ENCODE measurements at regions not wholly inside any gene's neighbourhood (a gene's known extent, or its start where the extent isn't known, plus 50 kb on each side); places are given as distances from the start of the nearest gene placed in this dataset.

- H3K4me1 ChIP-seq (ENCODE audit: insufficient read depth): no peaks in the 10 kb centered on the region
- no peaks in the 10 kb centered on the region for H3K79me2 ChIP-seq
- no peak overlapping the region for H3K27ac ChIP-seq
- H3K27me3 ChIP-seq: no peaks in the 10 kb centered on the region
- DNase-seq (ENCODE audit: low spot score): no peak
- H3K9me3 ChIP-seq (ENCODE audit: low read depth): no peaks in the 10 kb centered on the region
- 88% methylated on average over 4 of the region's 4 CpGs for WGBS (ENCODE audit: low lambda C conversion rate, missing lambda C conversion rate)
- no peaks in the 10 kb centered on the region for H4K20me1 ChIP-seq (ENCODE audit: insufficient read depth, poor library complexity, severe bottlenecking)
- no peak overlapping the region for H2AFZ ChIP-seq
- no peak overlapping the region for H3K4me3 ChIP-seq
- no peak for TF ChIP-seq CTCF (IDR thresholded peaks at IDR 0.05; ENCODE audit: poor library complexity)
- no peak for TF ChIP-seq EZH2 (IDR thresholded peaks at IDR 0.05; ENCODE audit: borderline replicate concordance)
- no peak for TF ChIP-seq EZH2phosphoT487 (IDR thresholded peaks at IDR 0.05; ENCODE audit: low read depth, severe bottlenecking, unreplicated experiment)
- H3K9me2 ChIP-seq (replicated peaks; ENCODE audit: insufficient read depth): no peaks in the 10 kb centered on the region
- no peaks in the 10 kb centered on the region for H3K36me3 ChIP-seq (replicated peaks; ENCODE audit: insufficient read depth, low read depth)
- no peak overlapping the region for H3K4me2 ChIP-seq
These were observed 1043.6 kb upstream of the WWC1 start for GRCh38 chr5:167247816-167248215.

GRCh38 chr5:167248257-167248656, 1043.2 kb upstream of the WWC1 start:
- H2AFZ ChIP-seq: no peak overlapping the region

GRCh38 chr5:167250996-167251395, 1040.4 kb upstream of the WWC1 start:
- TF ChIP-seq EZH2 (IDR thresholded peaks at IDR 0.05; ENCODE audit: borderline replicate concordance) (no peak), EZH2phosphoT487 (IDR thresholded peaks at IDR 0.05; ENCODE audit: low read depth, severe bottlenecking, unreplicated experiment) (no peak)
- 51% methylated on average over 4 of the region's 4 CpGs for WGBS (ENCODE audit: low lambda C conversion rate, missing lambda C conversion rate)
- Histone ChIP-seq H3K4me1 (ENCODE audit: insufficient read depth) (no peaks in the 10 kb centered on the region), H3K9me3 (ENCODE audit: low read depth) (no peaks in the 10 kb centered on the region), H4K20me1 (ENCODE audit: insufficient read depth, poor library complexity, severe bottlenecking) (no peaks in the 10 kb centered on the region), H3K4me3 (no peak overlapping the region), H3K9me2 (replicated peaks; ENCODE audit: insufficient read depth) (no peaks in the 10 kb centered on the region), H3K36me3 (replicated peaks; ENCODE audit: insufficient read depth, low read depth) (no peaks in the 10 kb centered on the region), H3K79me2 (no peaks in the 10 kb centered on the region), H2AFZ (no peak overlapping the region), H3K27ac (no peak overlapping the region), H3K4me2 (no peak overlapping the region), H3K27me3 (no peaks in the 10 kb centered on the region)
- DNase-seq (ENCODE audit: low spot score): no peak

More at GRCh38 chr5:167248257-167248656, 1043.2 kb upstream of the WWC1 start:
- H3K4me3 ChIP-seq: no peak overlapping the region
- H3K4me2 ChIP-seq: no peak overlapping the region
- no peak overlapping the region for H3K27ac ChIP-seq
- DNase-seq (ENCODE audit: low spot score): no peak
- WGBS (ENCODE audit: low lambda C conversion rate, missing lambda C conversion rate): 90% methylated on average over 11 of the region's 11 CpGs
- H3K79me2 ChIP-seq: no peaks in the 10 kb centered on the region
- H3K9me3 ChIP-seq (ENCODE audit: low read depth): no peaks in the 10 kb centered on the region
- no peaks in the 10 kb centered on the region for H3K9me2 ChIP-seq (replicated peaks; ENCODE audit: insufficient read depth)
- TF ChIP-seq EZH2 (IDR thresholded peaks at IDR 0.05; ENCODE audit: borderline replicate concordance): no peak
- TF ChIP-seq EZH2phosphoT487 (IDR thresholded peaks at IDR 0.05; ENCODE audit: low read depth, severe bottlenecking, unreplicated experiment): no peak
- TF ChIP-seq CTCF (IDR thresholded peaks at IDR 0.05; ENCODE audit: poor library complexity): no peak
- no peaks in the 10 kb centered on the region for H4K20me1 ChIP-seq (ENCODE audit: insufficient read depth, poor library complexity, severe bottlenecking)
- no peaks in the 10 kb centered on the region for H3K36me3 ChIP-seq (replicated peaks; ENCODE audit: insufficient read depth, low read depth)
- no peaks in the 10 kb centered on the region for H3K27me3 ChIP-seq
- no peaks in the 10 kb centered on the region for H3K4me1 ChIP-seq (ENCODE audit: insufficient read depth)

- WGBS (ENCODE audit: low lambda C conversion rate, missing lambda C conversion rate): 95% methylated on average over 3 of the region's 3 CpGs
These were observed 1037.3 kb upstream of the WWC1 start for GRCh38 chr5:167254132-167254531.

More at GRCh38 chr5:167254132-167254531, 1037.3 kb upstream of the WWC1 start:
- Histone ChIP-seq H3K9me2 (replicated peaks; ENCODE audit: insufficient read depth) (no peaks in the 10 kb centered on the region), H3K9me3 (ENCODE audit: low read depth) (no peaks in the 10 kb centered on the region), H4K20me1 (ENCODE audit: insufficient read depth, poor library complexity, severe bottlenecking) (no peaks in the 10 kb centered on the region), H3K79me2 (no peaks in the 10 kb centered on the region), H3K4me3 (no peak overlapping the region), H3K4me1 (ENCODE audit: insufficient read depth) (no peaks in the 10 kb centered on the region), H3K27ac (no peak overlapping the region), H2AFZ (no peak overlapping the region), H3K36me3 (replicated peaks; ENCODE audit: insufficient read depth, low read depth) (no peaks in the 10 kb centered on the region), H3K4me2 (no peak overlapping the region), H3K27me3 (no peaks in the 10 kb centered on the region)
- no peak for TF ChIP-seq EZH2 (IDR thresholded peaks at IDR 0.05; ENCODE audit: borderline replicate concordance)
- no peak for TF ChIP-seq CTCF (IDR thresholded peaks at IDR 0.05; ENCODE audit: poor library complexity)
- no peak for TF ChIP-seq EZH2phosphoT487 (IDR thresholded peaks at IDR 0.05; ENCODE audit: low read depth, severe bottlenecking, unreplicated experiment)
- DNase-seq (ENCODE audit: low spot score): no peak

All from hepatocyte (in vitro differentiated cells).